H1 (cell line): ENCODE measurements at regions not wholly inside any gene's neighbourhood (a gene's known extent, or its start where the extent isn't known, plus 50 kb on each side); places are given as distances from the start of the nearest gene placed in this dataset.

Source experiments
- CBX8 ChIP-seq: fragments of 300-800, 300-1000 bp; sonication (generic); IDR thresholded peaks from 2 replicates; pipeline ENCODE4 v1.7.1; 2016; ENCODE audit warnings: low read depth, low read length, borderline replicate concordance
- SIRT6 ChIP-seq: IDR thresholded peaks from one replicate; pipeline ENCODE4 v1.7.1; 2012; ENCODE audit warnings: low read length, inconsistent platforms
- TF ChIP-seq, protein P1 (sequence below): fragments of 300-600 bp; sonication (generic); IDR thresholded peaks from 2 replicates; pipeline ENCODE4 v1.7.1; 2012; ENCODE audit warnings: low read length, moderate library complexity, mild to moderate bottlenecking, inconsistent platforms; ENCODE audit not compliant: insufficient replicate concordance

DNA sequence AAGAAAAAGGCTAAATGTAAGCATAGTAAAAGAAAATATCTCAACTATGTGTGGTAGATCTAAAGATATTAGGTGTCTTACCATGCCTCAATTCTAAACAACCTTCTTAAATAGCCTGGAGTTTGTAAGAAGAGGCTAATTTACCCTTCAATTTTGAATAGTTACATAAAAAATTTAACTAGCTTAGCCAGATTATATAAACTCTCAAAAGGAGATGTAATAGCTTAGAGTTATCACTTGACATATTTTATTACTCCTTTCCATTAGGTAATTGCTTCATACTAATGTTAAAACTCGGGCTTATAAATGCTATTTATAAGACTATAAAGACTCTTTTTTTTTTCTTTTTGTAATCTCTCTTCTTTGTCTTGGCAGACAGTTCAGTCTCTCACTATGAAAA lies 297.5 kb upstream of the PABPC4L start (continued):
- TF ChIP-seq, protein P1, sequence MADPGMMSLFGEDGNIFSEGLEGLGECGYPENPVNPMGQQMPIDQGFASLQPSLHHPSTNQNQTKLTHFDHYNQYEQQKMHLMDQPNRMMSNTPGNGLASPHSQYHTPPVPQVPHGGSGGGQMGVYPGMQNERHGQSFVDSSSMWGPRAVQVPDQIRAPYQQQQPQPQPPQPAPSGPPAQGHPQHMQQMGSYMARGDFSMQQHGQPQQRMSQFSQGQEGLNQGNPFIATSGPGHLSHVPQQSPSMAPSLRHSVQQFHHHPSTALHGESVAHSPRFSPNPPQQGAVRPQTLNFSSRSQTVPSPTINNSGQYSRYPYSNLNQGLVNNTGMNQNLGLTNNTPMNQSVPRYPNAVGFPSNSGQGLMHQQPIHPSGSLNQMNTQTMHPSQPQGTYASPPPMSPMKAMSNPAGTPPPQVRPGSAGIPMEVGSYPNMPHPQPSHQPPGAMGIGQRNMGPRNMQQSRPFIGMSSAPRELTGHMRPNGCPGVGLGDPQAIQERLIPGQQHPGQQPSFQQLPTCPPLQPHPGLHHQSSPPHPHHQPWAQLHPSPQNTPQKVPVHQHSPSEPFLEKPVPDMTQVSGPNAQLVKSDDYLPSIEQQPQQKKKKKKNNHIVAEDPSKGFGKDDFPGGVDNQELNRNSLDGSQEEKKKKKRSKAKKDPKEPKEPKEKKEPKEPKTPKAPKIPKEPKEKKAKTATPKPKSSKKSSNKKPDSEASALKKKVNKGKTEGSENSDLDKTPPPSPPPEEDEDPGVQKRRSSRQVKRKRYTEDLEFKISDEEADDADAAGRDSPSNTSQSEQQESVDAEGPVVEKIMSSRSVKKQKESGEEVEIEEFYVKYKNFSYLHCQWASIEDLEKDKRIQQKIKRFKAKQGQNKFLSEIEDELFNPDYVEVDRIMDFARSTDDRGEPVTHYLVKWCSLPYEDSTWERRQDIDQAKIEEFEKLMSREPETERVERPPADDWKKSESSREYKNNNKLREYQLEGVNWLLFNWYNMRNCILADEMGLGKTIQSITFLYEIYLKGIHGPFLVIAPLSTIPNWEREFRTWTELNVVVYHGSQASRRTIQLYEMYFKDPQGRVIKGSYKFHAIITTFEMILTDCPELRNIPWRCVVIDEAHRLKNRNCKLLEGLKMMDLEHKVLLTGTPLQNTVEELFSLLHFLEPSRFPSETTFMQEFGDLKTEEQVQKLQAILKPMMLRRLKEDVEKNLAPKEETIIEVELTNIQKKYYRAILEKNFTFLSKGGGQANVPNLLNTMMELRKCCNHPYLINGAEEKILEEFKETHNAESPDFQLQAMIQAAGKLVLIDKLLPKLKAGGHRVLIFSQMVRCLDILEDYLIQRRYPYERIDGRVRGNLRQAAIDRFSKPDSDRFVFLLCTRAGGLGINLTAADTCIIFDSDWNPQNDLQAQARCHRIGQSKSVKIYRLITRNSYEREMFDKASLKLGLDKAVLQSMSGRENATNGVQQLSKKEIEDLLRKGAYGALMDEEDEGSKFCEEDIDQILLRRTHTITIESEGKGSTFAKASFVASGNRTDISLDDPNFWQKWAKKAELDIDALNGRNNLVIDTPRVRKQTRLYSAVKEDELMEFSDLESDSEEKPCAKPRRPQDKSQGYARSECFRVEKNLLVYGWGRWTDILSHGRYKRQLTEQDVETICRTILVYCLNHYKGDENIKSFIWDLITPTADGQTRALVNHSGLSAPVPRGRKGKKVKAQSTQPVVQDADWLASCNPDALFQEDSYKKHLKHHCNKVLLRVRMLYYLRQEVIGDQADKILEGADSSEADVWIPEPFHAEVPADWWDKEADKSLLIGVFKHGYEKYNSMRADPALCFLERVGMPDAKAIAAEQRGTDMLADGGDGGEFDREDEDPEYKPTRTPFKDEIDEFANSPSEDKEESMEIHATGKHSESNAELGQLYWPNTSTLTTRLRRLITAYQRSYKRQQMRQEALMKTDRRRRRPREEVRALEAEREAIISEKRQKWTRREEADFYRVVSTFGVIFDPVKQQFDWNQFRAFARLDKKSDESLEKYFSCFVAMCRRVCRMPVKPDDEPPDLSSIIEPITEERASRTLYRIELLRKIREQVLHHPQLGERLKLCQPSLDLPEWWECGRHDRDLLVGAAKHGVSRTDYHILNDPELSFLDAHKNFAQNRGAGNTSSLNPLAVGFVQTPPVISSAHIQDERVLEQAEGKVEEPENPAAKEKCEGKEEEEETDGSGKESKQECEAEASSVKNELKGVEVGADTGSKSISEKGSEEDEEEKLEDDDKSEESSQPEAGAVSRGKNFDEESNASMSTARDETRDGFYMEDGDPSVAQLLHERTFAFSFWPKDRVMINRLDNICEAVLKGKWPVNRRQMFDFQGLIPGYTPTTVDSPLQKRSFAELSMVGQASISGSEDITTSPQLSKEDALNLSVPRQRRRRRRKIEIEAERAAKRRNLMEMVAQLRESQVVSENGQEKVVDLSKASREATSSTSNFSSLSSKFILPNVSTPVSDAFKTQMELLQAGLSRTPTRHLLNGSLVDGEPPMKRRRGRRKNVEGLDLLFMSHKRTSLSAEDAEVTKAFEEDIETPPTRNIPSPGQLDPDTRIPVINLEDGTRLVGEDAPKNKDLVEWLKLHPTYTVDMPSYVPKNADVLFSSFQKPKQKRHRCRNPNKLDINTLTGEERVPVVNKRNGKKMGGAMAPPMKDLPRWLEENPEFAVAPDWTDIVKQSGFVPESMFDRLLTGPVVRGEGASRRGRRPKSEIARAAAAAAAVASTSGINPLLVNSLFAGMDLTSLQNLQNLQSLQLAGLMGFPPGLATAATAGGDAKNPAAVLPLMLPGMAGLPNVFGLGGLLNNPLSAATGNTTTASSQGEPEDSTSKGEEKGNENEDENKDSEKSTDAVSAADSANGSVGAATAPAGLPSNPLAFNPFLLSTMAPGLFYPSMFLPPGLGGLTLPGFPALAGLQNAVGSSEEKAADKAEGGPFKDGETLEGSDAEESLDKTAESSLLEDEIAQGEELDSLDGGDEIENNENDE = no peak
- TF ChIP-seq SIRT6 = no peak
- TF ChIP-seq CBX8 = no peak
